PFSK-1 (cell line): ENCODE measurements at regions not wholly inside any gene's neighbourhood (a gene's known extent, or its start where the extent isn't known, plus 50 kb on each side); places are given as distances from the start of the nearest gene placed in this dataset.

Experiments used
- FOXP2 ChIP-seq: optimal IDR thresholded peaks from 2 replicates; pipeline ENCODE3; 2011; ENCODE audit warnings: borderline replicate concordance, control low read depth, inconsistent platforms; ENCODE audit not compliant: insufficient read depth; ENCODE audit errors: extremely low read length, extremely low read depth
- POLR2AphosphoS5 ChIP-seq: IDR thresholded peaks from 2 replicates; pipeline ENCODE4 v1.6.1; 2012; ENCODE audit warnings: low read depth, mild to moderate bottlenecking, control low read depth, low read length, moderate library complexity
- REST ChIP-seq, 2 experiments: IDR thresholded peaks; 2 replicates each; pipeline versions ENCODE4 v1.6.1 to v1.8.0; 2011 to 2012; ENCODE audit warnings: low read depth in 2 of 2, low read length in 2 of 2, control low read depth in 1 of 2, inconsistent platforms in 1 of 2, mild to moderate bottlenecking in 1 of 2, moderate library complexity in 1 of 2; ENCODE audit not compliant: insufficient read depth in 1 of 2
- SIN3A ChIP-seq: IDR thresholded peaks from 2 replicates; pipeline ENCODE4 v1.6.1; 2012; ENCODE audit warnings: mild to moderate bottlenecking, low read length, moderate library complexity, borderline replicate concordance; ENCODE audit not compliant: insufficient read depth
- TAF1 ChIP-seq: IDR thresholded peaks from 2 replicates; pipeline ENCODE4 v1.6.1; 2012; ENCODE audit warnings: low read length, control low read depth, borderline replicate concordance; ENCODE audit not compliant: insufficient read depth

- TF ChIP-seq POLR2AphosphoS5 (no peak), REST (IDR thresholded peaks at IDR 0.05; ENCODE audit: insufficient read depth in 1 of 2, low read depth in 2 of 2, low read length in 2 of 2) (no peak), FOXP2 (no peak), SIN3A (no peak), TAF1 (no peak)
Observed at GRCh38 chr11:37199082-37199481, 601.0 kb upstream of the RAG2 start.
